PC-9 (cell line): ENCODE measurements at regions not wholly inside any gene's neighbourhood (a gene's known extent, or its start where the extent isn't known, plus 50 kb on each side); places are given as distances from the start of the nearest gene placed in this dataset.

Experiments used
- BruUV-seq: library from RNA; stranded (reverse); fragments of 400-500 nt; replicated peaks from 2 replicates; lab custom pipeline; 2021; lab: Mats Ljungman, UMichigan
- CTCF ChIA-PET: fragments of 300-600 bp; sonication (Branson Sonifier 250); formaldehyde crosslinking; loops from one replicate; lab custom pipeline; 2022; ENCODE audit warnings: antibody characterized with exemption; lab: Charles Lee
- POLR2A ChIA-PET: fragments of 300-600 bp; sonication (Branson Sonifier 250); formaldehyde crosslinking; loops from one replicate; lab custom pipeline; 2022; ENCODE audit warnings: antibody characterized with exemption; ENCODE audit not compliant: unreplicated experiment; lab: Charles Lee
- DNase-seq, 2 experiments: peaks; one replicate each; pipeline versions ENCODE4 v3.0.0 to v3.0.0-alpha.2; 2015 to 2022; ENCODE audit warnings: mixed read lengths in 1 of 2
- H2AFZ ChIP-seq: fragments of 200-600 bp; sonication (generic); 2 replicates; pipeline ENCODE4 v1.8.1; 2017; ENCODE audit warnings: antibody characterized with exemption
- H3F3A ChIP-seq: fragments of 200-600 bp; sonication (generic); 2 replicates; pipeline ENCODE4 v1.8.1; 2017; ENCODE audit warnings: antibody characterized with exemption, mild to moderate bottlenecking, low read depth; ENCODE audit not compliant: insufficient read depth
- H3K27ac ChIP-seq: fragments of 200-600 bp; sonication (generic); 2 replicates; pipeline ENCODE4 v1.6.1; 2016; ENCODE audit warnings: mixed run types
- H3K27me3 ChIP-seq: fragments of 200-600 bp; sonication (generic); 2 replicates; pipeline ENCODE4 v1.6.1; 2016; ENCODE audit warnings: low read depth, mixed run types; ENCODE audit not compliant: insufficient read depth
- H3K36me3 ChIP-seq: fragments of 200-600 bp; sonication (generic); 2 replicates; pipeline ENCODE4 v1.6.1; 2016; ENCODE audit warnings: low read depth, mixed run types
- H3K4me1 ChIP-seq: fragments of 200-600 bp; sonication (generic); replicated peaks from 2 replicates; pipeline ENCODE4 v1.6.1; 2016; ENCODE audit warnings: mixed run types; ENCODE audit not compliant: insufficient read depth
- H3K4me2 ChIP-seq: fragments of 200-600 bp; sonication (generic); 2 replicates; pipeline ENCODE4 v1.6.1; 2017; ENCODE audit warnings: mixed run types
- H3K4me3 ChIP-seq: fragments of 200-600 bp; sonication (generic); 2 replicates; pipeline ENCODE4 v1.6.1; 2016; ENCODE audit warnings: mixed run types
- H3K79me2 ChIP-seq: fragments of 200-600 bp; sonication (generic); 2 replicates; pipeline ENCODE4 v1.6.1; 2017; ENCODE audit warnings: low read depth, mixed run types
- H3K9me2 ChIP-seq: fragments of 200-600 bp; sonication (generic); 2 replicates; pipeline ENCODE4 v1.8.1; 2017; ENCODE audit warnings: mild to moderate bottlenecking; ENCODE audit not compliant: insufficient read depth
- H3K9me3 ChIP-seq: fragments of 200-600 bp; sonication (generic); 2 replicates; pipeline ENCODE4 v1.8.1; 2016; ENCODE audit warnings: low read depth; ENCODE audit not compliant: insufficient read depth
- H4K20me1 ChIP-seq: fragments of 200-600 bp; sonication (generic); 2 replicates; pipeline ENCODE4 v1.8.1; 2017; ENCODE audit not compliant: insufficient read depth
- CTCF ChIP-seq: fragments of 200-600 bp; sonication (generic); conservative IDR thresholded peaks from 2 replicates; pipeline ENCODE4 v1.6.1; 2017; ENCODE audit warnings: mixed run types, antibody characterized with exemption, mild to moderate bottlenecking, moderate library complexity
- EZH2 ChIP-seq: fragments of 200-600 bp; sonication (generic); IDR thresholded peaks from 2 replicates; pipeline ENCODE4 v1.8.0; 2017; ENCODE audit warnings: antibody characterized with exemption, low read depth
- intact Hi-C: fragments of 100-400 bp; cut with micrococcal nuclease; formaldehyde crosslinking; loops from one replicate; pipeline ENCODE4 v1.10.0; 2022; ENCODE audit not compliant: unreplicated experiment

- H3K9me2 ChIP-seq, result no peaks in the 10 kb centered on the region
- no peak overlapping the region for H3K4me2 ChIP-seq
- H2AFZ ChIP-seq, result no peak overlapping the region
- no peaks in the 10 kb centered on the region for H3F3A ChIP-seq
- TF ChIP-seq EZH2 (no peak), CTCF (no peak)
- H3K79me2 ChIP-seq, result no peaks in the 10 kb centered on the region
- no TSS peak for BruUV-seq
- no peak overlapping the region for H3K4me3 ChIP-seq
- no peak overlapping the region for H3K27ac ChIP-seq
- CTCF ChIA-PET, result no interaction called here
- H3K27me3 ChIP-seq, result peaks cover 29% of the 10 kb centered on the region
- no peaks in the 10 kb centered on the region for H4K20me1 ChIP-seq
- no peaks in the 10 kb centered on the region for H3K36me3 ChIP-seq
- no peak for DNase-seq
- H3K4me1 ChIP-seq, result no peaks in the 10 kb centered on the region
- intact Hi-C loops, result no loop called here
- POLR2A ChIA-PET, result no interaction called here
- H3K9me3 ChIP-seq, result no peaks in the 10 kb centered on the region
These were observed 249.6 kb downstream of the NSG2 start for GRCh38 chr5:174294891-174295620.

DNA sequence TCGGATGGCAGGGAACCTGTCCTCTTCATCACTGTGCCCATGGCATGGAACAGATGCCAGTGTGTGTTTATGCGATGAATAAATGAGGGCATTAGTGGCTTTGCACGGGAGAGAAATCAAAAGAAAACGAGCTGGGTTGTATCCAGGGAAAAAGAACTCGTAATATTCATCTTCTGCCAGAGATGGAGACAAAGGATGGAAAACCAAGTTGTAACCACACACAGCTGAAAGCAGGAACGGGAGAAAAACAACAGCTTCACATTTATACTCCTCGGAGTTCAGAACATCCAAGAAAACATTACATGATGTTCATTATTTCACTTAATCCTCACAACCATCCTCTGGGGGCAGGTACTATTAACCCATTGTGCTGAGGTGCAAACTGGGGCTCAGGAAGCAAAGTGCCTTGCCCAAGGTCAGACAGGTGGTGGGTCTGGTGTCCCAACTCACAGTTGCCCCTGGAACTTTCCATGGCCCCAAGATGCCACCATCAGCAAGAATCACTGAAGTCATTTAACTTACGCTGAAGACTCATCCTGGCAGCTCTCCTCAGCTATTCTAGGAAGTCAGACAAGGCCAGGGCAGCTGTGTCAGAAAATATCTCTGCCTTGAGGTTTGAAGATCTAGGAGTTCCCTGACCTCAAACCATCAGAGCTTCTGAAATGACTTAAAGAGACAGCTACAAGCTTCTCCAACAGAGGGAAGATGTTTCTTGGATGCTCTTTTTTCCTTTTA, 250.4 kb downstream of the NSG2 start:
- ChIA-PET POLR2A (no interaction called here), CTCF (no interaction called here)
- no peak overlapping the region for H3K27ac ChIP-seq
- no peak overlapping the region for H3K4me2 ChIP-seq
- H3K79me2 ChIP-seq, result no peaks in the 10 kb centered on the region
- DNase-seq, result no peak
- no peaks in the 10 kb centered on the region for H3K4me1 ChIP-seq
- intact Hi-C loops, result no loop called here
- no peaks in the 10 kb centered on the region for H3K9me2 ChIP-seq
- no peak for TF ChIP-seq CTCF
- no peak for TF ChIP-seq EZH2
- no peak overlapping the region for H3K4me3 ChIP-seq
- H3K27me3 ChIP-seq, result peaks cover 37% of the 10 kb centered on the region
- H3F3A ChIP-seq, result no peaks in the 10 kb centered on the region
- no peaks in the 10 kb centered on the region for H4K20me1 ChIP-seq
- BruUV-seq, result no TSS peak
- no peak overlapping the region for H2AFZ ChIP-seq
- H3K9me3 ChIP-seq, result no peaks in the 10 kb centered on the region
- H3K36me3 ChIP-seq, result no peaks in the 10 kb centered on the region

DNA sequence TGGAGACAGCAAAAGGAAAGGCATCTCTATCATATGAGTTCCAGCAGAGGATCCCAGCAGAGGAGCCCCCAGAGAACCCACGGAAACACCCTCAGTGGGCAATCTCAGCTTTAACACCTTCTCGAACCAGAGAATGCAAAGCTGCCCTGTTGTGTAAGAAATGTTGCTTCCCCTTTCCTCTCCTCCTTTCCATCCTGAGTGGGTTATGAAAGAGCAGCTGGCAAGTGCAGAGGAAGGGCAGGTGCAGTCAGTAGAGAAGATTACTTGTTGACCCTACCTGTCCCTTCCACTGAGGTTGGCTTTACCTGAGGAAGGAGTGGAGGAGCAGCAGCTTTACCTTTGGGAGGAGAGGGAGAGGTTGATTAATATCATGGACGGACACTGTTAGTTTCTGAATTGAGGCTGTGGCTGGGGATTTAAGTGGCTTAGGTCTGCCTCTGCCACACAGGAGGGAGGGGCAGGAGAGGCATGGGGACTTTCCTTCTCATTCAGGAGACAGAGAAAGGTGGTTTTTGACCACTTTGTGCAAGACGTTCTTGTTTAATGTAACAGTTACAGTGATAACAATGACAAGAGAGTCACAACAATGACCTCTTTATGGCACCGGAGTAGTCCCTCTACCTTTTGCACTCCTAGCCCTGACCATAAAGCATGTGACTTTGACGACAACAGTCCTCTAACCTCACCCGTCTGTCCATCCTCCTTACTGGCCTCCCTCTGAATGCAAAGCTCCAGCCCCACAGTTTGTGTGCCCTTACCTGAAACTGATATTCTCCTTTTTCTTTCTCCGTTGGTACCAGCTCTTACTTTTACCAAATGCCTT, 254.8 kb downstream of the NSG2 start:
- Histone ChIP-seq H3K9me2 (no peaks in the 10 kb centered on the region), H3K9me3 (no peaks in the 10 kb centered on the region), H3K27me3 (peaks cover 66% of the 10 kb centered on the region), H3K79me2 (no peaks in the 10 kb centered on the region), H2AFZ (no peak overlapping the region), H3K36me3 (no peaks in the 10 kb centered on the region), H3K4me2 (no peak overlapping the region), H3K4me3 (no peak overlapping the region), H4K20me1 (no peaks in the 10 kb centered on the region), H3K4me1 (no peaks in the 10 kb centered on the region), H3F3A (no peaks in the 10 kb centered on the region), H3K27ac (no peak overlapping the region)
- BruUV-seq, result no TSS peak
- DNase-seq, result no peak
- CTCF ChIA-PET, result no interaction called here
- POLR2A ChIA-PET, result no interaction called here
- intact Hi-C loops, result no loop called here
- TF ChIP-seq CTCF, result no peak
- TF ChIP-seq EZH2, result no peak
